Fibroblast of lung (primary cell): ENCODE measurements at regions not wholly inside any gene's neighbourhood (a gene's known extent, or its start where the extent isn't known, plus 50 kb on each side); places are given as distances from the start of the nearest gene placed in this dataset.
A peak's percentile ranks its signal among the peaks of the same experiment; 100 is the strongest.

ENCODE experiments used
- DNase-seq, 2 donors: peaks; one replicate each; pipeline versions ENCODE4 v3.0.0 to v3.0.0-alpha.2; 2010; ENCODE audit warnings: low read depth in 2 of 2
- H2AFZ ChIP-seq: 2 replicates; pipeline ENCODE4 v1.5.1; 2012; ENCODE audit warnings: low read length, control low read depth, inconsistent platforms
- H3K27ac ChIP-seq: 2 replicates; pipeline ENCODE4 v1.5.1; 2011; ENCODE audit warnings: low read length, control low read depth; ENCODE audit not compliant: insufficient read depth
- H3K27me3 ChIP-seq: 2 replicates; pipeline ENCODE4 v1.5.1; 2011; ENCODE audit warnings: mild to moderate bottlenecking, low read length; ENCODE audit not compliant: control insufficient read depth, insufficient read depth
- H3K36me3 ChIP-seq: 2 replicates; pipeline ENCODE4 v1.5.1; 2011; ENCODE audit warnings: low read length; ENCODE audit not compliant: control insufficient read depth, insufficient read depth
- H3K4me1 ChIP-seq: 2 replicates; pipeline ENCODE4 v1.5.1; 2011; ENCODE audit warnings: low read length; ENCODE audit not compliant: control insufficient read depth, insufficient read depth; ENCODE audit errors: extremely low read depth
- H3K4me2 ChIP-seq: 2 replicates; pipeline ENCODE4 v1.5.1; 2011; ENCODE audit warnings: low read length, control low read depth; ENCODE audit not compliant: insufficient read depth; ENCODE audit errors: extremely low read depth
- H3K4me3 ChIP-seq, 4 experiments: fragments of 200-600 bp in 1 of 4; sonication (generic) in 1 of 4; replicated peaks in 1 of 4; 2 replicates each; pipeline ENCODE4 v1.5.1; 2011 to 2016; ENCODE audit warnings: low read length in 4 of 4, low read depth in 3 of 4, mild to moderate bottlenecking in 3 of 4, control low read depth in 2 of 4, inconsistent platforms in 1 of 4, mixed read lengths in 1 of 4; ENCODE audit not compliant: insufficient read depth in 1 of 4; ENCODE audit errors: control extremely low read depth in 1 of 4
- H3K79me2 ChIP-seq: 2 replicates; pipeline ENCODE4 v1.5.1; 2012; ENCODE audit warnings: mild to moderate bottlenecking, low read length, inconsistent platforms; ENCODE audit not compliant: control insufficient read depth, insufficient read depth
- H3K9ac ChIP-seq: 2 replicates; pipeline ENCODE4 v1.5.1; 2011; ENCODE audit warnings: mild to moderate bottlenecking, low read length, control low read depth; ENCODE audit not compliant: insufficient read depth
- H3K9me3 ChIP-seq: 2 replicates; pipeline ENCODE4 v1.5.1; 2012; ENCODE audit warnings: low read depth, low read length; ENCODE audit not compliant: control insufficient read depth, insufficient read depth
- H4K20me1 ChIP-seq: 2 replicates; pipeline ENCODE4 v1.5.1; 2011; ENCODE audit warnings: low read length; ENCODE audit not compliant: control insufficient read depth, insufficient read depth; ENCODE audit errors: extremely low read depth
- CTCF ChIP-seq, 2 donors: IDR thresholded peaks in 1 of 2; conservative IDR thresholded peaks in 1 of 2; 1 replicate in 1 of 2; 2 replicates in 1 of 2; pipeline ENCODE4 v1.5.1; 2011 to 2012; ENCODE audit warnings: low read length in 2 of 2, control low read depth in 1 of 2, inconsistent platforms in 1 of 2, low read depth in 1 of 2, mild to moderate bottlenecking in 1 of 2
- EZH2 ChIP-seq: IDR thresholded peaks from 2 replicates; pipeline ENCODE4 v1.5.1; 2012; ENCODE audit warnings: low read length, control low read depth, mild to moderate bottlenecking; ENCODE audit errors: missing control alignments

GRCh38 chr4:4714331-4714730 is 145.1 kb upstream of the MSX1 start:
- TF ChIP-seq CTCF (conservative IDR thresholded peaks at IDR 0.05 in 1 of 2, IDR thresholded peaks at IDR 0.05 in 1 of 2; ENCODE audit: low read depth in 1 of 2, low read length in 2 of 2), result no peak
- TF ChIP-seq EZH2, result no peak
- no peaks in the 10 kb centered on the region for H3K79me2 ChIP-seq

GRCh38 chr4:4712800-4713528 is 146.5 kb upstream of the MSX1 start:
- no peak overlapping the region for H3K4me3 ChIP-seq
- no peaks in the 10 kb centered on the region for H3K79me2 ChIP-seq
- no peak for TF ChIP-seq EZH2
- no peak for TF ChIP-seq CTCF (conservative IDR thresholded peaks at IDR 0.05 in 1 of 2, IDR thresholded peaks at IDR 0.05 in 1 of 2; ENCODE audit: low read depth in 1 of 2, low read length in 2 of 2)
- H3K9ac ChIP-seq, result no peak overlapping the region
- H3K9me3 ChIP-seq, result no peaks in the 10 kb centered on the region
- no peaks in the 10 kb centered on the region for H4K20me1 ChIP-seq
- no peak overlapping the region for H3K27ac ChIP-seq
- no peaks in the 10 kb centered on the region for H3K27me3 ChIP-seq
- H2AFZ ChIP-seq, result no peak overlapping the region
- no peaks in the 10 kb centered on the region for H3K4me1 ChIP-seq
- no peaks in the 10 kb centered on the region for H3K36me3 ChIP-seq
- no peak overlapping the region for H3K4me2 ChIP-seq
- DNase-seq, result no peak

More at GRCh38 chr4:4714331-4714730, 145.1 kb upstream of the MSX1 start:
- H3K4me2 ChIP-seq, result no peak overlapping the region
- H3K9me3 ChIP-seq, result no peaks in the 10 kb centered on the region
- H3K4me1 ChIP-seq, result no peaks in the 10 kb centered on the region
- H3K9ac ChIP-seq, result no peak overlapping the region
- H4K20me1 ChIP-seq, result no peaks in the 10 kb centered on the region
- H2AFZ ChIP-seq, result no peak overlapping the region
- H3K36me3 ChIP-seq, result no peaks in the 10 kb centered on the region
- H3K27me3 ChIP-seq, result no peaks in the 10 kb centered on the region
- no peak overlapping the region for H3K4me3 ChIP-seq
- DNase-seq, result peak; percentile 4 to 61
- H3K27ac ChIP-seq, result no peak overlapping the region

GRCh38 chr4:4711902-4712301 is 147.6 kb upstream of the MSX1 start:
- Histone ChIP-seq H3K4me3 (no peak overlapping the region), H3K9ac (no peak overlapping the region), H3K4me2 (no peak overlapping the region), H3K36me3 (no peaks in the 10 kb centered on the region), H2AFZ (no peak overlapping the region), H3K4me1 (no peaks in the 10 kb centered on the region), H3K79me2 (no peaks in the 10 kb centered on the region), H4K20me1 (no peaks in the 10 kb centered on the region), H3K9me3 (no peaks in the 10 kb centered on the region), H3K27ac (no peak overlapping the region), H3K27me3 (peaks cover under 1% of the 10 kb centered on the region)
- TF ChIP-seq EZH2, result no peak
- no peak for TF ChIP-seq CTCF (conservative IDR thresholded peaks at IDR 0.05 in 1 of 2, IDR thresholded peaks at IDR 0.05 in 1 of 2; ENCODE audit: low read depth in 1 of 2, low read length in 2 of 2)
- DNase-seq, result no peak
